SK-N-SH treated with all-trans-retinoic acid at 6 μM for 48 hours (cell line): ENCODE measurements at regions not wholly inside any gene's neighbourhood (a gene's known extent, or its start where the extent isn't known, plus 50 kb on each side); places are given as distances from the start of the nearest gene placed in this dataset.

Experiments used
- ISL1 ChIP-seq: fragments of 250-450 bp; sonication (Bioruptor Pico); IDR thresholded peaks from 2 replicates; pipeline ENCODE4 v2.1.2; 2022; ENCODE audit warnings: mild to moderate bottlenecking, moderate library complexity
- PPARA ChIP-seq: fragments of 250-450 bp; sonication (Bioruptor Pico); IDR thresholded peaks from 2 replicates; pipeline ENCODE4 v1.5.0; 2020; ENCODE audit warnings: mild to moderate bottlenecking, borderline replicate concordance
- RARB ChIP-seq: fragments of 250-450 bp; sonication (Bioruptor Pico); IDR thresholded peaks from 2 replicates; pipeline ENCODE4 v1.8.0; 2021; ENCODE audit warnings: mild to moderate bottlenecking, moderate library complexity
- TOX ChIP-seq: fragments of 250-450 bp; sonication (Bioruptor Pico); IDR thresholded peaks from 2 replicates; pipeline ENCODE4 v1.8.0; 2021; ENCODE audit warnings: mild to moderate bottlenecking, moderate library complexity, borderline replicate concordance
- ZC3H10 ChIP-seq: fragments of 250-450 bp; sonication (Bioruptor Pico); IDR thresholded peaks from 2 replicates; pipeline ENCODE4 v1.5.1; 2021; ENCODE audit warnings: mild to moderate bottlenecking, moderate library complexity
- ZFP30 ChIP-seq: fragments of 450-650 bp; formaldehyde crosslinking; IDR thresholded peaks from 2 replicates; pipeline ENCODE4 v1.5.0; 2022; ENCODE audit warnings: mild to moderate bottlenecking, moderate library complexity
- ZNF565 ChIP-seq: fragments of 450-650 bp; formaldehyde crosslinking; conservative IDR thresholded peaks from 2 replicates; pipeline ENCODE4 v1.5.0; 2020; ENCODE audit warnings: low read depth, mild to moderate bottlenecking, moderate library complexity
- ZNF8 ChIP-seq: fragments of 450-650 bp; formaldehyde crosslinking; IDR thresholded peaks from 2 replicates; pipeline ENCODE4 v1.5.0; 2020; ENCODE audit warnings: mild to moderate bottlenecking, moderate library complexity
- TF ChIP-seq, protein P1 (sequence below): fragments of 250-450 bp; sonication (Bioruptor Pico); IDR thresholded peaks from 2 replicates; pipeline ENCODE4 v1.5.1; 2020; ENCODE audit warnings: low read depth, mild to moderate bottlenecking, moderate library complexity
- TF ChIP-seq, protein P2 (sequence below): fragments of 250-450 bp; sonication (Bioruptor Pico); IDR thresholded peaks from 2 replicates; pipeline ENCODE4 v1.8.0; 2020; ENCODE audit warnings: mild to moderate bottlenecking, moderate library complexity, borderline replicate concordance

DNA sequence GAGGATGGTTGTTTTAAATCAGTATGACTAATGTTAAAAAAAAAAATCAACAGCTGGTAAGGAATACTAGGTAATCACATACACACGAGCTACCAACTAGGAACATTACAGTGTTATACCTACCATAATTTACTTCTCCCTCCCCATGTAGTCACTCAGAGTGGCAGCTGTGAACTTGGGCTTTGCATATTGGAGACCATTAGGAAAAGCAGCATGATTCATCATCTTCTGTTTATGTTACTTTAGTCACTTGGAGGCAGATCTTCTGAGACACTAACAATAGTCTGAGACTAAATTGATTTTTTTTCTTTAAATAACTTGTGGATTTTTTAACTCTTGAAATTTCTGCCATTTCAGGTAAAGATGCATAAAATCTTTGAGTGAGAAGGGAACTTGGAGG is 141.5 kb upstream of the NR4A3 start:
- no peak for TF ChIP-seq ISL1 (CRISPR knock-in tag)
- TF ChIP-seq, protein P1, sequence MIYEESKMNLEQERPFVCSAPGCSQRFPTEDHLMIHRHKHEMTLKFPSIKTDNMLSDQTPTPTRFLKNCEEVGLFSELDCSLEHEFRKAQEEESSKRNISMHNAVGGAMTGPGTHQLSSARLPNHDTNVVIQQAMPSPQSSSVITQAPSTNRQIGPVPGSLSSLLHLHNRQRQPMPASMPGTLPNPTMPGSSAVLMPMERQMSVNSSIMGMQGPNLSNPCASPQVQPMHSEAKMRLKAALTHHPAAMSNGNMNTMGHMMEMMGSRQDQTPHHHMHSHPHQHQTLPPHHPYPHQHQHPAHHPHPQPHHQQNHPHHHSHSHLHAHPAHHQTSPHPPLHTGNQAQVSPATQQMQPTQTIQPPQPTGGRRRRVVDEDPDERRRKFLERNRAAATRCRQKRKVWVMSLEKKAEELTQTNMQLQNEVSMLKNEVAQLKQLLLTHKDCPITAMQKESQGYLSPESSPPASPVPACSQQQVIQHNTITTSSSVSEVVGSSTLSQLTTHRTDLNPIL (CRISPR knock-in tag): no peak
- TF ChIP-seq, protein P2, sequence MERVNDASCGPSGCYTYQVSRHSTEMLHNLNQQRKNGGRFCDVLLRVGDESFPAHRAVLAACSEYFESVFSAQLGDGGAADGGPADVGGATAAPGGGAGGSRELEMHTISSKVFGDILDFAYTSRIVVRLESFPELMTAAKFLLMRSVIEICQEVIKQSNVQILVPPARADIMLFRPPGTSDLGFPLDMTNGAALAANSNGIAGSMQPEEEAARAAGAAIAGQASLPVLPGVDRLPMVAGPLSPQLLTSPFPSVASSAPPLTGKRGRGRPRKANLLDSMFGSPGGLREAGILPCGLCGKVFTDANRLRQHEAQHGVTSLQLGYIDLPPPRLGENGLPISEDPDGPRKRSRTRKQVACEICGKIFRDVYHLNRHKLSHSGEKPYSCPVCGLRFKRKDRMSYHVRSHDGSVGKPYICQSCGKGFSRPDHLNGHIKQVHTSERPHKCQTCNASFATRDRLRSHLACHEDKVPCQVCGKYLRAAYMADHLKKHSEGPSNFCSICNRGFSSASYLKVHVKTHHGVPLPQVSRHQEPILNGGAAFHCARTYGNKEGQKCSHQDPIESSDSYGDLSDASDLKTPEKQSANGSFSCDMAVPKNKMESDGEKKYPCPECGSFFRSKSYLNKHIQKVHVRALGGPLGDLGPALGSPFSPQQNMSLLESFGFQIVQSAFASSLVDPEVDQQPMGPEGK (CRISPR knock-in tag): no peak
- no peak for TF ChIP-seq PPARA
- no peak for TF ChIP-seq TOX (CRISPR knock-in tag)
- no peak for TF ChIP-seq ZFP30
- TF ChIP-seq RARB (CRISPR knock-in tag): no peak
- no peak for TF ChIP-seq ZNF565 (CRISPR knock-in tag)
- no peak for TF ChIP-seq ZNF8 (CRISPR knock-in tag)
- TF ChIP-seq ZC3H10 (CRISPR knock-in tag): no peak
